Fibroblast of lung (primary cell): ENCODE measurements at regions not wholly inside any gene's neighbourhood (a gene's known extent, or its start where the extent isn't known, plus 50 kb on each side); places are given as distances from the start of the nearest gene placed in this dataset.

Experiments used
- DNase-seq, 2 donors: peaks; one replicate each; pipeline versions ENCODE4 v3.0.0 to v3.0.0-alpha.2; 2010; ENCODE audit warnings: low read depth in 2 of 2
- H2AFZ ChIP-seq: 2 replicates; pipeline ENCODE4 v1.5.1; 2012; ENCODE audit warnings: low read length, control low read depth, inconsistent platforms
- H3K27ac ChIP-seq: 2 replicates; pipeline ENCODE4 v1.5.1; 2011; ENCODE audit warnings: low read length, control low read depth; ENCODE audit not compliant: insufficient read depth
- H3K27me3 ChIP-seq: 2 replicates; pipeline ENCODE4 v1.5.1; 2011; ENCODE audit warnings: mild to moderate bottlenecking, low read length; ENCODE audit not compliant: control insufficient read depth, insufficient read depth
- H3K36me3 ChIP-seq: 2 replicates; pipeline ENCODE4 v1.5.1; 2011; ENCODE audit warnings: low read length; ENCODE audit not compliant: control insufficient read depth, insufficient read depth
- H3K4me1 ChIP-seq: 2 replicates; pipeline ENCODE4 v1.5.1; 2011; ENCODE audit warnings: low read length; ENCODE audit not compliant: control insufficient read depth, insufficient read depth; ENCODE audit errors: extremely low read depth
- H3K4me2 ChIP-seq: 2 replicates; pipeline ENCODE4 v1.5.1; 2011; ENCODE audit warnings: low read length, control low read depth; ENCODE audit not compliant: insufficient read depth; ENCODE audit errors: extremely low read depth
- H3K4me3 ChIP-seq, 4 experiments: fragments of 200-600 bp in 1 of 4; sonication (generic) in 1 of 4; replicated peaks in 1 of 4; 2 replicates each; pipeline ENCODE4 v1.5.1; 2011 to 2016; ENCODE audit warnings: low read length in 4 of 4, low read depth in 3 of 4, mild to moderate bottlenecking in 3 of 4, control low read depth in 2 of 4, inconsistent platforms in 1 of 4, mixed read lengths in 1 of 4; ENCODE audit not compliant: insufficient read depth in 1 of 4; ENCODE audit errors: control extremely low read depth in 1 of 4
- H3K79me2 ChIP-seq: 2 replicates; pipeline ENCODE4 v1.5.1; 2012; ENCODE audit warnings: mild to moderate bottlenecking, low read length, inconsistent platforms; ENCODE audit not compliant: control insufficient read depth, insufficient read depth
- H3K9ac ChIP-seq: 2 replicates; pipeline ENCODE4 v1.5.1; 2011; ENCODE audit warnings: mild to moderate bottlenecking, low read length, control low read depth; ENCODE audit not compliant: insufficient read depth
- H3K9me3 ChIP-seq: 2 replicates; pipeline ENCODE4 v1.5.1; 2012; ENCODE audit warnings: low read depth, low read length; ENCODE audit not compliant: control insufficient read depth, insufficient read depth
- H4K20me1 ChIP-seq: 2 replicates; pipeline ENCODE4 v1.5.1; 2011; ENCODE audit warnings: low read length; ENCODE audit not compliant: control insufficient read depth, insufficient read depth; ENCODE audit errors: extremely low read depth
- CTCF ChIP-seq, 2 donors: IDR thresholded peaks in 1 of 2; conservative IDR thresholded peaks in 1 of 2; 1 replicate in 1 of 2; 2 replicates in 1 of 2; pipeline ENCODE4 v1.5.1; 2011 to 2012; ENCODE audit warnings: low read length in 2 of 2, control low read depth in 1 of 2, inconsistent platforms in 1 of 2, low read depth in 1 of 2, mild to moderate bottlenecking in 1 of 2
- EZH2 ChIP-seq: IDR thresholded peaks from 2 replicates; pipeline ENCODE4 v1.5.1; 2012; ENCODE audit warnings: low read length, control low read depth, mild to moderate bottlenecking; ENCODE audit errors: missing control alignments

- H4K20me1 ChIP-seq = no peaks in the 10 kb centered on the region
- TF ChIP-seq CTCF (conservative IDR thresholded peaks at IDR 0.05 in 1 of 2, IDR thresholded peaks at IDR 0.05 in 1 of 2; ENCODE audit: low read depth in 1 of 2, low read length in 2 of 2) = no peak
- no peak for TF ChIP-seq EZH2
Observed at GRCh38 chr4:179536694-179537093, 2094.5 kb upstream of the AGA start.

GRCh38 chr4:179539641-179540040 lies 2097.4 kb upstream of the AGA start:
- Histone ChIP-seq H3K4me2 (no peak overlapping the region), H3K36me3 (no peaks in the 10 kb centered on the region), H3K4me3 (no peak overlapping the region), H3K9ac (no peak overlapping the region), H3K27ac (no peak overlapping the region), H3K79me2 (no peaks in the 10 kb centered on the region), H3K4me1 (no peaks in the 10 kb centered on the region), H3K27me3 (no peaks in the 10 kb centered on the region), H2AFZ (no peak overlapping the region), H3K9me3 (no peaks in the 10 kb centered on the region), H4K20me1 (no peaks in the 10 kb centered on the region)
- no peak for DNase-seq
- TF ChIP-seq EZH2 (no peak), CTCF (conservative IDR thresholded peaks at IDR 0.05 in 1 of 2, IDR thresholded peaks at IDR 0.05 in 1 of 2; ENCODE audit: low read depth in 1 of 2, low read length in 2 of 2) (no peak)

More at GRCh38 chr4:179536694-179537093, 2094.5 kb upstream of the AGA start:
- Histone ChIP-seq H3K4me1 (no peaks in the 10 kb centered on the region), H3K27me3 (no peaks in the 10 kb centered on the region), H2AFZ (no peak overlapping the region), H3K27ac (no peak overlapping the region), H3K4me2 (no peak overlapping the region), H3K36me3 (no peaks in the 10 kb centered on the region), H3K79me2 (no peaks in the 10 kb centered on the region), H3K4me3 (no peak overlapping the region), H3K9me3 (no peaks in the 10 kb centered on the region), H3K9ac (no peak overlapping the region)
- DNase-seq = no peak

- Histone ChIP-seq H3K4me3 (no peak overlapping the region), H3K36me3 (no peaks in the 10 kb centered on the region), H3K9ac (no peak overlapping the region), H4K20me1 (no peaks in the 10 kb centered on the region), H2AFZ (no peak overlapping the region), H3K4me1 (no peaks in the 10 kb centered on the region), H3K27ac (no peak overlapping the region), H3K27me3 (no peaks in the 10 kb centered on the region), H3K9me3 (no peaks in the 10 kb centered on the region), H3K79me2 (no peaks in the 10 kb centered on the region), H3K4me2 (no peak overlapping the region)
- no peak for DNase-seq
- TF ChIP-seq EZH2 = no peak
- TF ChIP-seq CTCF (conservative IDR thresholded peaks at IDR 0.05 in 1 of 2, IDR thresholded peaks at IDR 0.05 in 1 of 2; ENCODE audit: low read depth in 1 of 2, low read length in 2 of 2) = no peak
Observed at GRCh38 chr4:179543771-179544170, 2101.5 kb upstream of the AGA start.
